ENCODE measurements at regions not wholly inside any gene's neighbourhood (a gene's known extent, or its start where the extent isn't known, plus 50 kb on each side); places are given as distances from the start of the nearest gene placed in this dataset.

- dilution Hi-C loops (cut with HindIII; ENCODE audit: low sequenced_read_pairs, unreplicated experiment), result no loop called here
Measured at GRCh38 chr3:187839422-187839821, 94.2 kb upstream of the BCL6 start.

More at GRCh38 chr3:187839422-187839821, 94.2 kb upstream of the BCL6 start:
- H3K18ac ChIP-seq (ENCODE audit: low read depth, low read length), result no peak overlapping the region
- 100% methylated on average over 1 of the region's 5 CpGs; no CpG with 5 or more reads in 1 of the 2 experiments for WGBS, 2 experiments (ENCODE audit: extremely low coverage in 2 of 2, insufficient read length in 1 of 2)
- no peak overlapping the region for H2BK20ac ChIP-seq (ENCODE audit: low read depth, low read length)
- H3K9me3 ChIP-seq (ENCODE audit: control insufficient read depth, insufficient read depth, low read length), result no peaks in the 10 kb centered on the region
- H4K91ac ChIP-seq (ENCODE audit: insufficient read depth, low read depth, low read length), result no peak overlapping the region
- H3K9me1 ChIP-seq (ENCODE audit: insufficient read depth, low read length), result peaks cover 5% of the 10 kb centered on the region; the same call in 1 of the 2 replicates
- DNase-seq (no peak), ATAC-seq (ENCODE audit: low read depth) (no peak)
- ChIA-PET POLR2A (ENCODE audit: unreplicated experiment) (no interaction called here), CTCF (interaction anchor here (0.6 kb wide), 1 partner anchor 301 kb away, joined by 3 read pairs; no protein-coding TSS in a partner anchor)
- intact Hi-C loops (cut with micrococcal nuclease), result no loop called here
- TF ChIP-seq, protein P1, sequence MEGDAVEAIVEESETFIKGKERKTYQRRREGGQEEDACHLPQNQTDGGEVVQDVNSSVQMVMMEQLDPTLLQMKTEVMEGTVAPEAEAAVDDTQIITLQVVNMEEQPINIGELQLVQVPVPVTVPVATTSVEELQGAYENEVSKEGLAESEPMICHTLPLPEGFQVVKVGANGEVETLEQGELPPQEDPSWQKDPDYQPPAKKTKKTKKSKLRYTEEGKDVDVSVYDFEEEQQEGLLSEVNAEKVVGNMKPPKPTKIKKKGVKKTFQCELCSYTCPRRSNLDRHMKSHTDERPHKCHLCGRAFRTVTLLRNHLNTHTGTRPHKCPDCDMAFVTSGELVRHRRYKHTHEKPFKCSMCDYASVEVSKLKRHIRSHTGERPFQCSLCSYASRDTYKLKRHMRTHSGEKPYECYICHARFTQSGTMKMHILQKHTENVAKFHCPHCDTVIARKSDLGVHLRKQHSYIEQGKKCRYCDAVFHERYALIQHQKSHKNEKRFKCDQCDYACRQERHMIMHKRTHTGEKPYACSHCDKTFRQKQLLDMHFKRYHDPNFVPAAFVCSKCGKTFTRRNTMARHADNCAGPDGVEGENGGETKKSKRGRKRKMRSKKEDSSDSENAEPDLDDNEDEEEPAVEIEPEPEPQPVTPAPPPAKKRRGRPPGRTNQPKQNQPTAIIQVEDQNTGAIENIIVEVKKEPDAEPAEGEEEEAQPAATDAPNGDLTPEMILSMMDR (conservative IDR thresholded peaks at IDR 0.05; ENCODE audit: low read depth, low read length), result no peak
- TF ChIP-seq FOS (IDR thresholded peaks at IDR 0.05; ENCODE audit: low read depth, low read length) (no peak), POLR2A (IDR thresholded peaks at IDR 0.05; ENCODE audit: low read depth, low read length) (no peak), MAFK (IDR thresholded peaks at IDR 0.05; ENCODE audit: low read depth, low read length) (no peak), RCOR1 (IDR thresholded peaks at IDR 0.05; ENCODE audit: insufficient replicate concordance, low read length) (no peak), BHLHE40 (IDR thresholded peaks at IDR 0.05; ENCODE audit: low read depth, low read length) (no peak), NFE2L2 (IDR thresholded peaks at IDR 0.05; ENCODE audit: low read depth, low read length) (no peak), SMC3 (IDR thresholded peaks at IDR 0.05; ENCODE audit: low read depth, low read length) (no peak), RFX5 (IDR thresholded peaks at IDR 0.05; ENCODE audit: low read depth, low read length) (no peak)
- TF ChIP-seq, protein P2, sequence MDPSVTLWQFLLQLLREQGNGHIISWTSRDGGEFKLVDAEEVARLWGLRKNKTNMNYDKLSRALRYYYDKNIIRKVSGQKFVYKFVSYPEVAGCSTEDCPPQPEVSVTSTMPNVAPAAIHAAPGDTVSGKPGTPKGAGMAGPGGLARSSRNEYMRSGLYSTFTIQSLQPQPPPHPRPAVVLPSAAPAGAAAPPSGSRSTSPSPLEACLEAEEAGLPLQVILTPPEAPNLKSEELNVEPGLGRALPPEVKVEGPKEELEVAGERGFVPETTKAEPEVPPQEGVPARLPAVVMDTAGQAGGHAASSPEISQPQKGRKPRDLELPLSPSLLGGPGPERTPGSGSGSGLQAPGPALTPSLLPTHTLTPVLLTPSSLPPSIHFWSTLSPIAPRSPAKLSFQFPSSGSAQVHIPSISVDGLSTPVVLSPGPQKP (IDR thresholded peaks at IDR 0.05; ENCODE audit: borderline replicate concordance, low read depth, low read length), result no peak
- H4K5ac ChIP-seq (ENCODE audit: low read depth, low read length), result no peak overlapping the region
- no peak overlapping the region for H2BK5ac ChIP-seq (ENCODE audit: low read depth, low read length, poor library complexity, severe bottlenecking)
- H3K4ac ChIP-seq (ENCODE audit: low read depth, low read length), result no peak overlapping the region
- no peak overlapping the region for H3K4me3 ChIP-seq (ENCODE audit: insufficient read depth, low read depth, low read length)
- no peak overlapping the region for H4K8ac ChIP-seq (ENCODE audit: low read depth in 2 of 2, low read length in 2 of 2)
- H3K27me3 ChIP-seq (ENCODE audit: control insufficient read depth, insufficient read depth, low read length), result peaks cover 7% of the 10 kb centered on the region
- no peak overlapping the region for H2AK9ac ChIP-seq (replicated peaks; ENCODE audit: low read depth, low read length, poor library complexity)
- no peak overlapping the region for H2BK120ac ChIP-seq (ENCODE audit: low read depth, low read length)
- H3K9ac ChIP-seq (ENCODE audit: low read depth, low read length), result no peak overlapping the region
- H2BK15ac ChIP-seq (ENCODE audit: low read depth, low read length), result no peak overlapping the region
- no peak overlapping the region for H3K14ac ChIP-seq (replicated peaks; ENCODE audit: low read depth, low read length)
- H2AK5ac ChIP-seq (ENCODE audit: low read depth, low read length), result no peak overlapping the region
- H3K23ac ChIP-seq (ENCODE audit: low read depth, low read length), result no peak overlapping the region
- in situ Hi-C loops (cut with MboI; ENCODE audit: low sequenced_read_pairs), result no loop called here
- no TSS peak for BruUV-seq (replicated peaks)
- no peaks in the 10 kb centered on the region for H3K79me1 ChIP-seq (ENCODE audit: low read depth in 1 of 2, low read length in 2 of 2)
- no peak overlapping the region for H2AFZ ChIP-seq (replicated peaks; ENCODE audit: low read length, poor library complexity)
- no peaks in the 10 kb centered on the region for H3K36me3 ChIP-seq (ENCODE audit: control insufficient read depth, insufficient read depth, low read length)
- H3K56ac ChIP-seq (ENCODE audit: extremely low read depth, insufficient read depth, low read length), result no peak overlapping the region
- no peak overlapping the region for H3K4me2 ChIP-seq (ENCODE audit: low read depth, low read length)
- no peaks in the 10 kb centered on the region for H3K4me1 ChIP-seq (ENCODE audit: control insufficient read depth, insufficient read depth, low read length)
- H3K27ac ChIP-seq (ENCODE audit: insufficient read depth, low read length), result no peak overlapping the region
- no peaks in the 10 kb centered on the region for H4K20me1 ChIP-seq (ENCODE audit: insufficient read depth, low read length)

All from IMR-90 (cell line).